A673 (cell line): ENCODE measurements at regions not wholly inside any gene's neighbourhood (a gene's known extent, or its start where the extent isn't known, plus 50 kb on each side); places are given as distances from the start of the nearest gene placed in this dataset.

ENCODE experiments used
- CTCF ChIP-seq: fragments of 300-800, 200-600 bp; sonication (generic); conservative IDR thresholded peaks from 2 replicates; pipeline ENCODE4 v1.5.1; 2017; ENCODE audit warnings: low read depth, mild to moderate bottlenecking, antibody characterized with exemption, low read length, moderate library complexity, mixed read lengths
- EZH2 ChIP-seq: fragments of 200-600 bp; sonication (generic); IDR thresholded peaks from 2 replicates; pipeline ENCODE4 v1.6.1; 2017; ENCODE audit warnings: borderline replicate concordance, low read depth, mild to moderate bottlenecking, mixed read lengths, antibody characterized with exemption, low read length; ENCODE audit not compliant: poor library complexity, severe bottlenecking

DNA sequence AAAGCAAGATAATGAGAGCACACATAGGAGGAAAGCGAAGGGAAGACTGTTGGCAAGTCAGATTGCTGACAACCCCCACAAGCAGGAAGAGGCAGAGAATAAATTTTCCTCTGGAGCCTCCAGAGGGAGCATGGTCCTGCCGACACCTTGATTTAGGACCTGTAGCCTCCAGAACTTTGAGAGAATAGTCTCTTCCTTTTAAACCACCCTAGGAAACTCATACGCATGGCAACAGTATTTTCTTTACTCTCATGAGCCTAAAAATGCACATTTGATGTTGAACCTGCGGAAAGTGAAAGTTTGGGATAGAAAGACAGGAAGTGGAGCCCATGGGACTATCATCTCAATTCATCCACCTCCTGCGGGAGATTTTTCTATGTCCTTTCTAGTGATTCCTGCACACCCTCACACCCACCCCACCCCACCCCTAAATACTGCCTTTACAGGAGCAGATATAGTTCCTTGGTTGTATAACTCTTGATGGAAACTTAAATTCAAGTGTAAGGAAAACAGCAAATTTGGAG, 116.7 kb upstream of the LPP start:
- TF ChIP-seq CTCF (peak; percentile 54), EZH2 (no peak)
